ENCODE measurements at regions not wholly inside any gene's neighbourhood (a gene's known extent, or its start where the extent isn't known, plus 50 kb on each side); places are given as distances from the start of the nearest gene placed in this dataset.

DNA sequence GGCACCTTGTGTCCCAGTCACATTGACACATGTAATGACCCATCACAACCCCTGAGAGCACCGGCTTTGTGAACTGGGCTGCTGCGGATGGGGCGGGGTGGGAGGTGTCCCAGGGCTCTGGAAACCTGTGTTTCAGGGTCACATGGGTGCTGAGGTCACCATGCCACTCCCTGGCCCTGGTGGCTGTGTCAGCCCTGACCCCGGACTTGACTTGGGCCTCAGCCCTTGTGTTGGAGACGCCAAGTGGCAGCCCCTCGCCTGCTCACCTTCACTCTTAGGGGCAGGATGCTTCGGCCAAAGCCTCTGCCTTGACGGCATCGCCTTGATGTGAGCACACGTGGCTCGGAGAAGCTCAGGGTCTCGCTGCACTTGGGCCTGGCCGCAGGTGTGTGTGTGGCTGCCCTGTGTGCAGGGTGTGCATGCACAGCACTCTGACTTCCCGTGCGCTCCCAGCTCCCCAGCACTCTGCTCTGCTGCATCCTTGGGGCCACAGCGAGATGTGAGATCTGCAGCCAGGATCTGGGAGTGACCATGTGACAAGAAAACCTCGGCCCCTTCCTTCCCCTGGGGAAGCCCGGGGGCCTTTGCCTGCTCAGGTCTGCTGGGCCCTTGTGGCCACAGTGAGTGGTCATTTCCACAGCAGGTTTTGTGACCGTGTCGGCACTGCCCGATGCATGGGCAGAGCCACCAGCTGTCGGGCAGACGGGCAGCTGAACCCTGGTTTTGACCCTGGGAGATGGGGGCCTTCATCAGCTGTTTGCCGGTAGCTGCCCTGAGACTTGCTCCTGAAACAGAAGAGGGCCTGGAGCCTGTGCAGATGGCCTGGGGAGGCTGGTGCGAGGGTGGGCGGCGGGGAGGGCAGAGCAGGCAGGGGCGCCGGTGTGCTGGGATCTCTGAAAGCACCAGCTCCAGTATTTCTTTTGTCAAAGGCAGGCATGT lies 167.4 kb downstream of the KIF26A start:
- no peak for TF ChIP-seq POLR2A (IDR thresholded peaks at IDR 0.05)
- TF ChIP-seq CTCF (IDR thresholded peaks at IDR 0.05): no peak

Measured in breast epithelium (tissue), 3 donors.